GM12878 (cell line): ENCODE measurements at regions not wholly inside any gene's neighbourhood (a gene's known extent, or its start where the extent isn't known, plus 50 kb on each side); places are given as distances from the start of the nearest gene placed in this dataset.

Source experiments
- BHLHE40 ChIP-seq, 2 experiments: fragments of 450-650 bp in 1 of 2; IDR thresholded peaks; 2 replicates each; pipeline ENCODE4 v1.6.1; 2011 to 2017; ENCODE audit warnings: low read depth in 2 of 2, borderline replicate concordance in 1 of 2, improper control_type of control experiment in 1 of 2, low read length in 1 of 2, mild to moderate bottlenecking in 1 of 2
- MTA2 ChIP-seq: fragments of 450-650 bp; IDR thresholded peaks from 2 replicates; pipeline ENCODE4 v1.6.1; 2016; ENCODE audit warnings: low read depth, mild to moderate bottlenecking, moderate library complexity
- MTA3 ChIP-seq: IDR thresholded peaks from 2 replicates; pipeline ENCODE4 v1.6.1; 2012; ENCODE audit warnings: low read length, inconsistent platforms, borderline replicate concordance
- NR2C2 ChIP-seq: IDR thresholded peaks from 2 replicates; pipeline ENCODE4 v1.6.1; 2011; ENCODE audit warnings: borderline replicate concordance, low read depth; ENCODE audit not compliant: control insufficient read depth, insufficient read length
- RCOR1 ChIP-seq: conservative IDR thresholded peaks from 2 replicates; pipeline ENCODE4 v1.6.1; 2012; ENCODE audit warnings: low read depth, low read length, improper control_type of control experiment
- SMAD5 ChIP-seq: IDR thresholded peaks from 2 replicates; pipeline ENCODE4 v1.6.1; 2016; ENCODE audit warnings: antibody characterized with exemption, low read depth
- TF ChIP-seq, protein P1 (sequence below), 3 experiments: IDR thresholded peaks in 2 of 3; conservative IDR thresholded peaks in 1 of 3; 2 replicates each; pipeline ENCODE4 v1.5.1; 2011; ENCODE audit warnings: low read depth in 3 of 3, low read length in 3 of 3, mild to moderate bottlenecking in 3 of 3, control low read depth in 2 of 3, moderate library complexity in 2 of 3, inconsistent platforms in 1 of 3, mixed read lengths in 1 of 3; ENCODE audit not compliant: control insufficient read depth in 2 of 3, insufficient read depth in 1 of 3; ENCODE audit errors: extremely low read depth in 1 of 3

DNA sequence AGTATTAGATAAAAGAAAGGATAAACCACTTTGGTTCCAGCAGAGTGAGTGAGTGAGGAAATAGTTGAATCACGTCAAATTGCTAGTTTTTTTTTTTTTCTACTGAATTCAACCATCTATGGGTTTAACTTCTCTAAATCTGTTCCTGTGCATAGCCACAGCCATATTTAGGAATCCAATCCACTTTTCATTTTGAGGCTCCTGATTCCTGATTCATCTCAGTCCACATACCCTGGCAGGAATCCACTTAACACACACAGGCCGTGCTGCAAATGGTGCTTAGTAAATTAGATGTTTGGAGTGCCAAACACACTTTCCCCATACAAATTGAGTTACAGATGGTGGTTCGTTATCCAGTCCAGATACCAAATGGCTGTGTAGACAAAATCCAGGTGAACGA is 220.3 kb downstream of the ALDH8A1 start:
- TF ChIP-seq NR2C2 (no peak), SMAD5 (no peak), MTA2 (no peak), BHLHE40 (IDR thresholded peaks at IDR 0.05; ENCODE audit: borderline replicate concordance in 1 of 2, low read depth in 2 of 2, low read length in 1 of 2) (no peak), RCOR1 (no peak), MTA3 (no peak)
- TF ChIP-seq, protein P1, sequence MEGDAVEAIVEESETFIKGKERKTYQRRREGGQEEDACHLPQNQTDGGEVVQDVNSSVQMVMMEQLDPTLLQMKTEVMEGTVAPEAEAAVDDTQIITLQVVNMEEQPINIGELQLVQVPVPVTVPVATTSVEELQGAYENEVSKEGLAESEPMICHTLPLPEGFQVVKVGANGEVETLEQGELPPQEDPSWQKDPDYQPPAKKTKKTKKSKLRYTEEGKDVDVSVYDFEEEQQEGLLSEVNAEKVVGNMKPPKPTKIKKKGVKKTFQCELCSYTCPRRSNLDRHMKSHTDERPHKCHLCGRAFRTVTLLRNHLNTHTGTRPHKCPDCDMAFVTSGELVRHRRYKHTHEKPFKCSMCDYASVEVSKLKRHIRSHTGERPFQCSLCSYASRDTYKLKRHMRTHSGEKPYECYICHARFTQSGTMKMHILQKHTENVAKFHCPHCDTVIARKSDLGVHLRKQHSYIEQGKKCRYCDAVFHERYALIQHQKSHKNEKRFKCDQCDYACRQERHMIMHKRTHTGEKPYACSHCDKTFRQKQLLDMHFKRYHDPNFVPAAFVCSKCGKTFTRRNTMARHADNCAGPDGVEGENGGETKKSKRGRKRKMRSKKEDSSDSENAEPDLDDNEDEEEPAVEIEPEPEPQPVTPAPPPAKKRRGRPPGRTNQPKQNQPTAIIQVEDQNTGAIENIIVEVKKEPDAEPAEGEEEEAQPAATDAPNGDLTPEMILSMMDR (IDR thresholded peaks at IDR 0.05 in 2 of 3, conservative IDR thresholded peaks at IDR 0.05 in 1 of 3; ENCODE audit: control insufficient read depth in 2 of 3, extremely low read depth in 1 of 3, insufficient read depth in 1 of 3, low read depth in 3 of 3, low read length in 3 of 3): no peak
